ENCODE measurements at regions not wholly inside any gene's neighbourhood (a gene's known extent, or its start where the extent isn't known, plus 50 kb on each side); places are given as distances from the start of the nearest gene placed in this dataset.

DNA sequence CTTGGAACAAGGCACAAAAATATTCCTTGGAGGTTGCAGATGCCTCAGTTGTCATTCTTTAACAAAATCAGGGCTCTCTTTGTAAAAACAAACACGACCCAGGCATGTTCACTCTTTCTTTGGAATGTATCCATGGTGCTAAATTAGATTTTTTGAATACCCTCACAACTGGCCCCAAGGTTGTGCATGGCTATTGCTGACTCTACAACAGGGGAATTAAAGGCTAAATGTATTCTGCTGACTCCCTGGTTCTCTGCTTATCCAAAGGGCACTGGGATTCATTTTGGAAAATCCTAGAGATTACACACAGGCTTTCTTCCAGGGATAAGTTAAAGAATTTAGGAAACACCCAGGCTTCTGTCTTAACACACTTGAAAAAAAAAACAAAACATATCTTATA lies 332.5 kb downstream of the WDR11 start:
- in situ Hi-C loops (cut with MboI; ENCODE audit: low pct_unique_long_range_greater_than_20kb, low sequenced_read_pairs, unreplicated experiment) = no loop called here
- DNase-seq (ENCODE audit: low spot score) = no peak
- TF ChIP-seq, protein P1, sequence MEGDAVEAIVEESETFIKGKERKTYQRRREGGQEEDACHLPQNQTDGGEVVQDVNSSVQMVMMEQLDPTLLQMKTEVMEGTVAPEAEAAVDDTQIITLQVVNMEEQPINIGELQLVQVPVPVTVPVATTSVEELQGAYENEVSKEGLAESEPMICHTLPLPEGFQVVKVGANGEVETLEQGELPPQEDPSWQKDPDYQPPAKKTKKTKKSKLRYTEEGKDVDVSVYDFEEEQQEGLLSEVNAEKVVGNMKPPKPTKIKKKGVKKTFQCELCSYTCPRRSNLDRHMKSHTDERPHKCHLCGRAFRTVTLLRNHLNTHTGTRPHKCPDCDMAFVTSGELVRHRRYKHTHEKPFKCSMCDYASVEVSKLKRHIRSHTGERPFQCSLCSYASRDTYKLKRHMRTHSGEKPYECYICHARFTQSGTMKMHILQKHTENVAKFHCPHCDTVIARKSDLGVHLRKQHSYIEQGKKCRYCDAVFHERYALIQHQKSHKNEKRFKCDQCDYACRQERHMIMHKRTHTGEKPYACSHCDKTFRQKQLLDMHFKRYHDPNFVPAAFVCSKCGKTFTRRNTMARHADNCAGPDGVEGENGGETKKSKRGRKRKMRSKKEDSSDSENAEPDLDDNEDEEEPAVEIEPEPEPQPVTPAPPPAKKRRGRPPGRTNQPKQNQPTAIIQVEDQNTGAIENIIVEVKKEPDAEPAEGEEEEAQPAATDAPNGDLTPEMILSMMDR (IDR thresholded peaks at IDR 0.05; ENCODE audit: extremely low read depth, insufficient read depth, missing control alignments) = no peak

DNA sequence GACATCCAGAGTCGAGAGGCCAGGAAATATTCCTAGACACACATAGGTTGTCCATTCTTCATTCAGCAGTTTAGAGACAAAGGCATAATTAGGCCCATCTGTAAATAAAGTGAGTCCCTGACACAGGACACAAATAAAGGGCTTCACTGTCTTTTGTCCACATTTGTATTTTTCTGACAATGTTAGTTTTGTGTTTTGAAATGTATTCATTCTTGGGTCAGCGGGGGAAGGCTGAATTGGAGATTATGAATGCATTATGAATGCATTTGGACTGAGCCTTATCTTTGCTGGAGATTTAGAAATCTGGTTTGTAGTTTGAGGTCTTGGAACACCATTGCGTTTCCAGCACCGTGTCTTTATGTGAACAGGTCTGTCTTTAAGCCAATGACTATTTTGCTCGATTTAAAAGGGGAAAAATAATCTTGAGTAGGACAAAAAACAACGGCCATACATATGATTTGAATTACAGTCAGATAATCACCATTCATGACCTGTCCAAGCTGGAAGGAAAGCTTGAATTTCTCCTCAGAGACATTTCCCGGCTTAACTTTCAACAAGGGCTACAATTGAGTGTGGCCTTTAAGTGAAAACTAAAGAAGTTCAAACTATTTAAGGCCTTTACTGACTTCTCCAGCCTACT lies 334.8 kb downstream of the WDR11 start:
- TF ChIP-seq, protein P1 (IDR thresholded peaks at IDR 0.05; ENCODE audit: extremely low read depth, insufficient read depth, missing control alignments) = no peak
- DNase-seq (ENCODE audit: low spot score) = no peak
- in situ Hi-C loops (cut with MboI; ENCODE audit: low pct_unique_long_range_greater_than_20kb, low sequenced_read_pairs, unreplicated experiment) = no loop called here

DNA sequence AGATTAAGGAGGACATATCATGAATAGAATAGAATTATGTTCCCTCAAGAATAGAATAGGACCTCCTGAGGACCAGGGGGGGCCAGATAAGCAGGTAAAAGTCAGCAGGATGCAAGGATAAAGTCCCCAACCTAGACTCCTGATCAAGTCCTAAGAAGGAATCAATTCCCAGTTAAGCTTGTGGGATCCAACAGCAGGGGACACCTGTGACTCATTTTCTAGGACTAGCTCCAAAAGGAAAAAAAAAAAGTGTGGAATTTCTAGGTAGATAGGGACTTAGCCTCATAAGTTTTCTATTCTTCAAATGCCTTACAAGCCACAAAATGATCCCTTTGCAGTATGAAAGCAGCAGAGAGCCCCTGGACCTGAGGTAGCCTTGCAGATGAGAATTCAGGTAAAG lies 336.2 kb downstream of the WDR11 start:
- in situ Hi-C loops (cut with MboI; ENCODE audit: low pct_unique_long_range_greater_than_20kb, low sequenced_read_pairs, unreplicated experiment) = no loop called here
- TF ChIP-seq, protein P1 (IDR thresholded peaks at IDR 0.05; ENCODE audit: extremely low read depth, insufficient read depth, missing control alignments) = no peak
- no peak for DNase-seq (ENCODE audit: low spot score)

DNA sequence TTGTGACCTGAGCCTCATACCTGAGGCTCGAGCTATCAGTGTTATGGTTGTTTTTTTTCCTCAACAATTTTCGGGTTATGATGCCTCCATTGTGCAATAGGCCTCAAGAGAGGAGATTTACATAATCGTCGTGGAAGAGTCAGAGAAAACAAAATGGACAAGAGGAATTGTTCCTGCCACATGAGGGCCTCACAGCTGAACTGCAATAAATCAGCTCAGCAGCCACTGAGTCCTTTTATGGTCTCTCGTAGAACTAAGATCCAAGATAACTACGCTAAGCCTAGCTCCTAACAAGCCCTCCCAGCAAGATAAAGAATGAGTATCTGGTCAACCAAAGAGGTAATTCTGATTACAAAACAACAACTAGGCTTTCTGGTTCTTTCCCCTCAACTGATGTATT lies 336.8 kb downstream of the WDR11 start:
- in situ Hi-C loops (cut with MboI; ENCODE audit: low pct_unique_long_range_greater_than_20kb, low sequenced_read_pairs, unreplicated experiment) = no loop called here
- DNase-seq (ENCODE audit: low spot score) = no peak
- TF ChIP-seq, protein P1 (IDR thresholded peaks at IDR 0.05; ENCODE audit: extremely low read depth, insufficient read depth, missing control alignments) = no peak

DNA sequence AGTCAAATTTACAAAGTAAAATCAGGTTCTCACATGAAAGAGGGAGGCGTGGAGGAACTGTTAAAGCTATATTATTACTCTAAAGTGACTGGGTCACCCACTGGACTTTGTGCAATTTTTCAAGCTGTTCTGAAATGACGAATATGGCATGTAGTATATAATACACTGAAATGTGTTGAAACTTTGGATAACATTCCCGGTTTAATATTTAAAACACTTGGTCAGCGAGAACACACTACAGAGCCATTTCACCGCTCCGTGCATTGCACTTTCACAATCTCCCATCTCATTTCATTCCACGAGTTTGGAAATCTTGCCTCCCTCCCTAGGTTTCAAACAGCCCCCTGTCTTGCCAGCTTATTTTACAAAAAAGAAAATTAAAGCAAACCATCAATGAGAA lies 337.9 kb downstream of the WDR11 start:
- in situ Hi-C loops (cut with MboI; ENCODE audit: low pct_unique_long_range_greater_than_20kb, low sequenced_read_pairs, unreplicated experiment) = no loop called here
- TF ChIP-seq, protein P1 (IDR thresholded peaks at IDR 0.05; ENCODE audit: extremely low read depth, insufficient read depth, missing control alignments) = no peak
- DNase-seq (ENCODE audit: low spot score) = no peak

DNA sequence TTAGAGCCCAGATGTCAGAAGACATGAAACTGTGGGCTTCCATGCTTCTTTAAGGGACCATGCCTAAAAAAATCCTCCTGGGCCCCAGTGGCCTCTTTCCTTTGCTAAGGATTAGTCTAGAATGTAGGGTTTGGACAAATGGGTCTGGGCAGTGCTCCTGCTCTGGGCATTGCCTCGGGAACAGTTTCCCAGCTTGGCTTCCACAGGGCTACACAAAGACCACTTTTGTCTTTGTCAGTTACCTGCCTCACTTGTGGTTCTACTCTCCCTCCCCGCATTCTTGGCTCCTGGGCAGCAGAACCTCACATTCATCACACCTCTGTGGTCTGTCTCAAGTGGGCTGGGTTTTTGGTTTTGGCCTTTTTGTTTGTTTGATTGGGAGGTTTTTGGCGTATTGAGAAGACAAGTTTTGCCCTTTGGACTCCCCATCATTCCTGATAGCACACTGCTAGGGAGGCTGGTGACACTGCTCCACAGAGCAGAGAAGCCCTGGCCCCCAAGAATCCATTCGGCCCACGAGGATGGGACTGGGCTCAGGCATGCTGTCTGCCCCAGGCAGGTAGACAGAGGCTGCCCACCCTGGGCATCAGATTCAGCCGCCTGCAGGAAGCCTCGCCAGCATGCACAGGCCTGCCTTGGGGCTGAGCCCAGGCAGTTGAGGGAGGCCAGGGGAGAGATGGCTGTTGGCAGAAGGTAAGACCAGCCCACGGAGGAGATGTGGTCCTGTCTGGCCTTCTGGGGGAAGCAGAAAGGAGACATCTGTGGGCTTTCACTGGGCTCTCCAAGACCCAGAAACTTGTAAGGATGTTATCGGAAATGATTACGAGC lies 343.7 kb downstream of the WDR11 start:
- TF ChIP-seq, protein P1 (IDR thresholded peaks at IDR 0.05; ENCODE audit: extremely low read depth, insufficient read depth, missing control alignments) = no peak
- no peak for DNase-seq (ENCODE audit: low spot score)
- in situ Hi-C loops (cut with MboI; ENCODE audit: low pct_unique_long_range_greater_than_20kb, low sequenced_read_pairs, unreplicated experiment) = no loop called here
